RKO (cell line): ENCODE measurements at regions not wholly inside any gene's neighbourhood (a gene's known extent, or its start where the extent isn't known, plus 50 kb on each side); places are given as distances from the start of the nearest gene placed in this dataset.
A peak's percentile ranks its signal among the peaks of the same experiment; 100 is the strongest.
"Not testable (repeated sequence)": the region's sequence is repeated elsewhere in the genome, so short reads cannot be mapped to it uniquely, and the experiment has no call there.

Source experiments
- DNase-seq: peaks from one replicate; pipeline ENCODE4 v3.0.0-alpha.2; 2016; ENCODE audit warnings: low spot score

GRCh38 chr13:18322821-18323220 lies 858.8 kb downstream of the TUBA3C start:
- not testable (repeated sequence) for DNase-seq

DNA sequence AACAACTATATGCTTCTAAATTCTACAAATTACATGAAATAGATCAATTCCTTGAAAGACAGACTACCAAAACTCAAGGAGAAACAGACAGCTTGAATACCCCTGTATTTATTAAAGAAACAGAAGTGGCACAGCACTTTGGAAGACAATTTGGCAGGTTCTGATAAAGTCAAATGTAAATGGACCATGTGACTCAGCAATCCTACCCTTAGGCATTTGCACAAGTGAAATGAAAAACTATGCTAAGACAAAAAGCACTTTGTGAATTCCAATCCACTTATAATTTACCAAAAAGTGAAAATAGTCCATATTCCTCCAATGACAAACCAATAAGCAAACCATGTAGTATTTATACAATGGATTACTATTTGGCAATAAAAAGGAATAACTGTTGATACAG lies 862.0 kb downstream of the TUBA3C start:
- DNase-seq, result not testable (repeated sequence)

- DNase-seq, result not testable (repeated sequence)
These were observed 878.3 kb downstream of the TUBA3C start for GRCh38 chr13:18303240-18303813.

- DNase-seq, result not testable (repeated sequence)
These were observed 880.7 kb downstream of the TUBA3C start for GRCh38 chr13:18300968-18301367.

DNA sequence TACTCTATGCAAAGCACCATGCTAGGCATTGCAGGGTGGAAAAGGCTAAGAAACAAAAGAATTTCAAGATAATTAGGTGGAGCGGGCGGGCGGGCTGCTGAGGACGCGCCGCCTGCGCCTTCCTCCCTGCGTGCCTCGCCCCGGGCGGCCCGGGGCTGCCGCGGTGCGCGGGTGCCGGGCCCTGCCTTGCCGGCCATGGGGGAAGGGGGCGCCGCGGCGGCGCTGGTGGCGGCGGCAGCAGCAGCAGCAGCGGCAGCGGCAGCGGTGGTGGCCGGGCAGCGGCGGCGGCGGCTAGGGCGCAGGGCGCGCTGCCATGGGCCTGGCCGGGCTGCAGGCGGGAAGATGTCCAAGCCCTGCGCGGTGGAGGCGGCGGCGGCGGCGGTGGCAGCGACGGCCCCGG lies 884.3 kb downstream of the TUBA3C start:
- DNase-seq, result not testable (repeated sequence)

DNA sequence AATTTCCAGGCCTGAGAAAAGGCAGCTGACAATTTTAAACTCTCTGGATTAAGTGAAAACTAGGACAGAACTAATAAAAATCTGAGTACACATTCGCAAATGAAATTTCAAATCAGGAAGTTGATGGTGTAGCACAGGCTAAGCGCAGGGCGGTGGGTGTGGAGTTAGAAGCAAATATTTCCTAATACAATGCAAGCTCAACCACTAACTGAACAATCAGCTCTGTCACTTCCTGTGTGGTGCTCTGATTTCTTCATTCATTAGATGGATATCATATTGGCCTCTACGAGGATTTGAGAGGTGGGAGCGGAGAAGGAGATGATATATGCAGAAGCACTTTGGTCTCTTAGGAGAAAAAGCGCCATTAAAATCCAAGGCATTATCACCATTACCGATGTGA lies 885.0 kb downstream of the TUBA3C start:
- not testable (repeated sequence) for DNase-seq

DNA sequence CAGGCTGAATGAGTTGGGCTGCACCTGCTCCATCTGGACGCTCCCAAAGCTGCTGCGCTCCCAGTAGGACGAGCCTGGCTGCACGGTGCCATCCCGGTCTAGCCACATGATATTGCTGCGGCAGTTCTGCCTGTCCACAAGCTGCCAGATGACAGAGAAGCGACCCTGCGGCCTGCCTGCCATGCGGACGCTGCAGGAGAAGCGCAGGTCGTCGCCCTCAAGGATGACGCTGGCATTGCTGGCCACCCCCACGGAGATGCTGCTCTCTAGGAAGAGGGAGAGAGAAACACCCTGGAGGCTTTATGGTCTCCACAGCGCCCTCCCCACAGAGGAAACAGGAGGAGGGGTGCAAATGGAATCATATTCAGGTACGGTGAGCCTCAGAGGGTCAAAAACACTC lies 887.3 kb downstream of the TUBA3C start:
- DNase-seq, result not testable (repeated sequence)

GRCh38 chr13:18286848-18287247 lies 894.8 kb downstream of the TUBA3C start:
- not testable (repeated sequence) for DNase-seq

- not testable (repeated sequence) for DNase-seq
These were observed 896.0 kb downstream of the TUBA3C start for GRCh38 chr13:18285663-18286062.

GRCh38 chr13:18284040-18284439 lies 897.6 kb downstream of the TUBA3C start:
- not testable (repeated sequence) for DNase-seq

DNA sequence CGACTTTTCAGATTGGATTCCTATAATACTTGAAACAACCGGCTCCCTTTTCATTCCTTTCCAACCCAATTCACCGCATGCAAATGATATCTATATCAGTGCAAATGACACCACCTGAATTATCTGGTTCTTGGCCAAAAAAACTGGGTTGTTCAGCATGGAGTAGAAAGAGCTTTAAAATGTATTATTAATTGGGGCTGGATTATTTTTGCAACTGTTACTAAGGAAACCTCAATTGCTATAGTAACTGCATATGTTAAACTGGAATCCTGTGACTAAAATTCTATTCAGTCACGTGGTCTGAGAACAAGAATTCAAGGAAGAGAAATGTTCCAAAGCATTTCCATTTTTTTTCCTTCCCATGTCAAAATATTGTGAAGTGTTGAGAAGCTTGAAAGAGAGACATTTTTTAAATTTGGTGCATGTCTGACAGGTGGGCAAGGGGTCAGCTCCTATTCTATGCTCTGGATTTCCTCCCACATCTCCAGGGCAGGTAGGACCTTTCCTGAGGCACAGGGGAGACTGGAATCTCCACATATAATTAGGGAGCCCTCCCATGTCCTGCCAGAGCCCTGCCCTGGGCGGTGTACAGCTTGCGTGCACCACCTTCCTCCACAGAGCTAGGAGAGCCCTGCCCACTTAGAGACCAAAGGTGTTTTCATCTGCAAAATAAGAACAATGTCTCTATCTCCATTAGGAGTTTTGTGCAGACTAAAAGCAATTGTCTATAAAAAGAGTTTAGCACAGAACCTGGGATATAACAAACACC lies 899.6 kb downstream of the TUBA3C start:
- DNase-seq, result not testable (repeated sequence)

DNA sequence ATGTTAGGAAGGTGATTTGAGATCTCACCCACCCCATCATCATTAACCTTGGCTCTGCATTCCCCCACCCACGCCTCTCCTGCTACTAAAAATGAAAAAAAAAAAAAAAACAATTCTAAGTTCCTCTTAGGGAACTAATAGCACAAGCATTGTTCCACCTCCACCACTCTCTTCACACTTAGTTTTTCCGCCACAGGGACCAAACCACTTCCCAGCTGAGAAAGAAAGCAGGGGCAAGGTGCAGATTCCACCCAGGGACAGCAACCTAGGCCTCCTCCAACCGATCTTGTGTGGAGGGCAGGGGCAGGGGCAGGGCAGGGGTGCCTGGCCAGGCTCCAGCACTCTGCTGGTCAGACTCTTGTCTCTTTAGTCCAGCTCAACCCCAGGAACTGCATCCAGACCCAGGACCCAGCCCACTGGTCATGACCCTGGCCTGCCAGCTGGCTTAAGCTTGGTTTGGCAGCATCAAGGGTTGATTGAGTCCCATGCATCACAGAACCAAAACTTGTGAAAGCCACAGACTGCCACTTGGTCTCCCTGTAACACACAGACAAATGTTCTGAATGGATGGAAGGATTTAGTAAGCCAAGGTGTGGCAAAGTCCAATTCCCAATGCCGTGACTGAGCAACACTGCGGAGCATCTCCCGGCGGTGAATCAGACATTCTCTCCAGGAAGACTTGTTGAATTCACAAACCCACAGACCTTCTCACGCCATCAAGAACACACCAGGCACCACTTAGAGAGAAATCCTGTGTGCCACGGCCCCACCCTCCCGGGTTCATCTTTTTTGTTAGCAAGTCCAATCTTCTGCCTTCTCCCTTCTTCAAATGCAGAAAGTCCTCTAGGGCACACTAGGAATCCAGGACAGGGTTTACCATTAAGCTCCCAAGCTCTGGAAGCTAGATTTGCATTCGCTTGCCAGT lies 900.5 kb downstream of the TUBA3C start:
- DNase-seq, result not testable (repeated sequence)

DNA sequence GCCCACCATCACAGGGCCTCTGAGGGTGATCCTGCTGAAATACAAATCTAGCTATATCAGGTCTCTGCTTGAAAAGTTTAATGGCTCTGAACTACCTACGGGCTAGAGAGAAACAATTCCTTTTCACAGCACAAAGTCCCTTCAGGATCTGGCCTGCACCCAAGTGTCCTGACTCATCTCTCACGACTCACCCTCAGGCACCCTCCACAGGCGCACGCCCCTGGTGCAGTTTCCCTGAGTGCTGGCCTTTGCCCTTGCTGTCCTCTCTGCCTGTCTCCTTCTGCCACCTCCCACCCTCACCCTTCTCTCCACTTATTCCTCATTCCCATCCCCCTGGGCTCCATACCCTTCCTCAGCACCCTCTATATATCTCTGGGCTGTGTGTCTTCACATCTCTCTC lies 901.7 kb downstream of the TUBA3C start:
- peak; percentile 46 for DNase-seq

DNA sequence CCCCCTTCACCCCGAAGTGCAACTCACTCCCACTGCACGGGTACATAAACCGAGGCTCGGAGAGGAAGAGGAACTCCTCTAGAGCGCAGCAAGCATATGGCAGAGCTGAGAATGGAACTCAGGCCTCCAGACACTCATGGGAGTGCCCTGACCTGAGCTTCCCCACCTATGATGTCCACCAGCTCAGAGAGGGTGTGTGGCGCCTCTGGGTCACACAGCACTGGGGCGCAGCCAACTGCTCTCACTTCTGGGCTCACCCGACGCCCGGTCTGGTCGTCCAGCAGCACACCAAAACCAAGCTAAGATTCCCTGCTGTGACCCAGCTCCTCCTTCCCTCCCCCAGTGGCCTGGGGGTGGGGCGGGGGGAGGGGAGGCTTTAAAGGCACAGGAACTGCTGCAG lies 904.3 kb downstream of the TUBA3C start:
- not testable (repeated sequence) for DNase-seq

- DNase-seq, result not testable (repeated sequence)
These were observed 905.3 kb downstream of the TUBA3C start for GRCh38 chr13:18276280-18276679.

DNA sequence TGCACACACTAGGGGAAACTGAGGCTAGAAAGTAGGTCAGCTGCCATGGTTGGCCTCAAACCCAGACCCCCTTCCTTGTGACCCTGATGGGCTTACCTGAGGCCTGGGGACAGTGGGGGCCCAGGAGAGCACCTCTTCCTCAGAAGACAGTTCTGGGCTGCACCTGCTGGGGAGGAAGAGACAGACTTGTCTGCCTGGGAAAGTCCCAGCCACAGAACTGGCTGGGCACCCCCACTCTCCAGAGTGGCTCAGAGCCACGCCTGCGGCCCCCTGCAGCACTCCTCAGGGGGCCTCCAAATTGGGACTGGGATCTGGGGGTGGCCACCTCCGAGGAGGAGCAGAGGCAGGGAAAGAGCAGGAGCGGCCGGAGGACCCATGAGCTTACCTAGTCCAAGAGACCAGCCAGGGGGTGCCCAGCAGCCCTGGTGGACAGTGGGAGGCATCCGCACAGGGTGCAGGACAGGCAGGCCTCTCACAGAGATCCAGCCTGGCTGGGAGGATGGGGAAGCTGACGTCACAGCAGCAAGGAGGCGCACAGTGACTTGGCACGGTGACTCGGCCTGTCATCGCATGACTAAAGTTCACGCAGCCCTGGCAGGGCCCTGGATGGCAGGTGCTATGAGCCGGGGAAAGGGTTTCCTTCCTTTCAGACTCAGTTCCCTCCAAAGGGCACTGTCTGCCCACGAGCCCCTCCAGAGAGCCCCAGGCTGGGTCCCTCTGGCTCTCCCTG lies 907.7 kb downstream of the TUBA3C start:
- DNase-seq, result peak; percentile 0

DNA sequence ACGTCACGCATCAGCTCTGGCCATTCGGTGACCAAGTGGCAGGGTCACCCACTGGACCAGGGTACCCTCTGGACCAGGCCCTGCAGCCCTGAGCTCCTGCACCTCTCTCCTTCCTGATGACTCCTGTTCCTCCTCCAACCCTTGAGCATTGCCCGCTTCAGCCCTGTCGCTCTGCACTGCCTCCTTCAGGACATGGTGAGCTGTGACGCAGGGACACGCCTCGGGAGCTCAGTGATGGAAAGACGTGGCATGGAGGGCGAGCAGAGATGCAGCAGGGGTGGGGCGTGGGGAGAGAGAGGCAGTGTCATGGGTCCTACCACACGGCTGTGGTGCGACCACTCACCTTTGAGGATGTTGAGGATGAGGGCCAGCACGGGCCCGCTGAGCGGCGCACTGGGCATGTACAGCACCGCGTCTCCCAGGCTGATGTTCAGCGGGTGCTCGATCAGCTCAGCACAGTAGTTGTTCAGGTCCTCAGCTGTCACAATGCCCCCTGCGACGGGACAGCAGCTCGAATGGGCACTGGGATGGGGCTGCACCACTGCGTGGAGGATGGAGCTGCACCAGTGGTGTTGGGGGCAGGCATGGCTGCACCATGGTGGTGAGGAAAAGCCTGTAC lies 922.7 kb downstream of the TUBA3C start:
- DNase-seq, result not testable (repeated sequence)

DNA sequence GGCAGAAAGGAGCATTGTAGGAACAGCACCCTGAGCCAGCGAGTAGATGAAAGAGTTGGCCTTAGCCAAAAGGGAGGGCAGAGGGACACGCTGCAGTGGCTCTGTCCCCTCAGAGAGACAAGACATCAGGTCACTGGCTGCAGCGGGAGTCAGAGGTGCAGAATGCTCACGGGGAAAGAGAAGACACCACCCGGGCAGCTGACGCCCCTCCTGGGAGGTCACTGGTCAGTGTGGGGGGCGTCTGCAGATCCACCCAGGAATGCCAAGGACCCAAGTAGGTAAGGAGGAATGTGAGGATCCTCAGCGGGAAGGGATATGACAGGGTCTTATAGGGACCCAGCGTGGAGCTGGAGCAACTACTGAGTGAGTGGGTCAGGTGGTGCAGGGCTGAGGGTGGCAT lies 923.9 kb downstream of the TUBA3C start:
- not testable (repeated sequence) for DNase-seq

GRCh38 chr13:18252848-18253247 lies 928.8 kb downstream of the TUBA3C start:
- not testable (repeated sequence) for DNase-seq

GRCh38 chr13:18248533-18249240 lies 932.9 kb downstream of the TUBA3C start:
- not testable (repeated sequence) for DNase-seq

- not testable (repeated sequence) for DNase-seq
These were observed 941.5 kb downstream of the TUBA3C start for GRCh38 chr13:18240086-18240485.
